ENCODE measurements at regions not wholly inside any gene's neighbourhood (a gene's known extent, or its start where the extent isn't known, plus 50 kb on each side); places are given as distances from the start of the nearest gene placed in this dataset.
"Not testable (repeated sequence)": the region's sequence is repeated elsewhere in the genome, so short reads cannot be mapped to it uniquely, and the experiment has no call there.

- no peak for DNase-seq
Measured at GRCh38 chr20:4332121-4332860, 83.2 kb upstream of the ADRA1D start.

GRCh38 chr20:4330011-4330410 is 80.9 kb upstream of the ADRA1D start:
- no peak for DNase-seq

- no peak for DNase-seq
Measured at GRCh38 chr20:4329232-4329631, 80.1 kb upstream of the ADRA1D start.

GRCh38 chr20:4328541-4328940 is 79.5 kb upstream of the ADRA1D start:
- no peak for DNase-seq

- no peak for DNase-seq
Measured at GRCh38 chr20:4327956-4328355, 78.9 kb upstream of the ADRA1D start.

GRCh38 chr20:4326195-4327065 is 77.3 kb upstream of the ADRA1D start:
- no peak for DNase-seq

- no peak for DNase-seq
Measured at GRCh38 chr20:4325548-4326187, 76.6 kb upstream of the ADRA1D start.

- DNase-seq, result no peak
Measured at GRCh38 chr20:4324611-4325243, 75.6 kb upstream of the ADRA1D start.

- DNase-seq, result no peak
Measured at GRCh38 chr20:4322499-4322898, 73.4 kb upstream of the ADRA1D start.

- DNase-seq, result no peak
Measured at GRCh38 chr20:4320291-4320690, 71.2 kb upstream of the ADRA1D start.

GRCh38 chr20:4318891-4319290 is 69.8 kb upstream of the ADRA1D start:
- DNase-seq, result no peak

- not testable (repeated sequence) for DNase-seq
Measured at GRCh38 chr20:4310616-4311015, 61.5 kb upstream of the ADRA1D start.

- DNase-seq, result no peak
Measured at GRCh38 chr20:4306206-4306605, 57.1 kb upstream of the ADRA1D start.

- DNase-seq, result no peak
Measured at GRCh38 chr20:4305091-4305490, 56.0 kb upstream of the ADRA1D start.

GRCh38 chr20:4304601-4305000 is 55.5 kb upstream of the ADRA1D start:
- DNase-seq, result no peak

GRCh38 chr20:4303136-4303535 is 54.0 kb upstream of the ADRA1D start:
- DNase-seq, result no peak

- no peak for DNase-seq
Measured at GRCh38 chr20:4300921-4301320, 51.8 kb upstream of the ADRA1D start.

GRCh38 chr20:4300401-4300800 is 51.3 kb upstream of the ADRA1D start:
- DNase-seq, result no peak

- DNase-seq, result no peak
Measured at GRCh38 chr20:4299773-4300172, 50.7 kb upstream of the ADRA1D start.

GRCh38 chr20:4299216-4299615 is 50.1 kb upstream of the ADRA1D start:
- no peak for DNase-seq
